ENCODE measurements at regions not wholly inside any gene's neighbourhood (a gene's known extent, or its start where the extent isn't known, plus 50 kb on each side); places are given as distances from the start of the nearest gene placed in this dataset.

GRCh38 chr5:103891151-103891550 is 328.6 kb upstream of the NUDT12 start:
- no peak overlapping the region for H4K8ac ChIP-seq (ENCODE audit: low read depth in 2 of 2, low read length in 2 of 2)
- H2BK120ac ChIP-seq (ENCODE audit: low read depth, low read length) = no peak overlapping the region
- BruUV-seq (replicated peaks) = no TSS peak
- TF ChIP-seq RFX5 (IDR thresholded peaks at IDR 0.05; ENCODE audit: low read depth, low read length) = no peak
- no peak for TF ChIP-seq MAFK (IDR thresholded peaks at IDR 0.05; ENCODE audit: low read depth, low read length)
- no peak for TF ChIP-seq POLR2A (IDR thresholded peaks at IDR 0.05; ENCODE audit: low read depth, low read length)
- no peak for TF ChIP-seq ELK1 (IDR thresholded peaks at IDR 0.05; ENCODE audit: borderline replicate concordance, low read depth, low read length)
- TF ChIP-seq SMC3 (IDR thresholded peaks at IDR 0.05; ENCODE audit: low read depth, low read length) = no peak
- TF ChIP-seq FOS (IDR thresholded peaks at IDR 0.05; ENCODE audit: low read depth, low read length) = no peak
- TF ChIP-seq RCOR1 (IDR thresholded peaks at IDR 0.05; ENCODE audit: insufficient replicate concordance, low read length) = no peak
- no peak for TF ChIP-seq RAD21 (IDR thresholded peaks at IDR 0.05; ENCODE audit: low read length)
- TF ChIP-seq CEBPB (IDR thresholded peaks at IDR 0.05; ENCODE audit: low read depth, low read length) = no peak
- no peaks in the 10 kb centered on the region for H4K20me1 ChIP-seq (ENCODE audit: insufficient read depth, low read length)
- no peak overlapping the region for H3K27ac ChIP-seq (ENCODE audit: insufficient read depth, low read length)
- ChIA-PET CTCF (no interaction called here), POLR2A (ENCODE audit: unreplicated experiment) (no interaction called here)
- no peak overlapping the region for H4K91ac ChIP-seq (ENCODE audit: insufficient read depth, low read depth, low read length)
- no peak overlapping the region for H3K23ac ChIP-seq (ENCODE audit: low read depth, low read length)
- dilution Hi-C loops (cut with HindIII; ENCODE audit: low sequenced_read_pairs, unreplicated experiment) (no loop called here), in situ Hi-C loops (cut with MboI; ENCODE audit: low sequenced_read_pairs) (no loop called here), intact Hi-C loops (cut with micrococcal nuclease) (no loop called here)
- H3K56ac ChIP-seq (ENCODE audit: extremely low read depth, insufficient read depth, low read length) = no peak overlapping the region
- no peak overlapping the region for H3K4ac ChIP-seq (ENCODE audit: low read depth, low read length)
- no peak overlapping the region for H3K4me2 ChIP-seq (ENCODE audit: low read depth, low read length)
- no peak overlapping the region for H3K18ac ChIP-seq (ENCODE audit: low read depth, low read length)
- H3K14ac ChIP-seq (replicated peaks; ENCODE audit: low read depth, low read length) = no peak overlapping the region
- no peak overlapping the region for H3K9ac ChIP-seq (ENCODE audit: low read depth, low read length)
- no peak for ATAC-seq (ENCODE audit: low read depth)
- WGBS, 2 experiments (ENCODE audit: extremely low coverage in 2 of 2, insufficient read length in 1 of 2) = no CpG with 5 or more reads among the region's 2 CpGs
- H2AK5ac ChIP-seq (ENCODE audit: low read depth, low read length) = no peak overlapping the region
- no peak for DNase-seq
- H3K79me1 ChIP-seq (ENCODE audit: low read depth in 1 of 2, low read length in 2 of 2) = no peaks in the 10 kb centered on the region
- H3K9me3 ChIP-seq (ENCODE audit: control insufficient read depth, insufficient read depth, low read length) = no peaks in the 10 kb centered on the region
- no peak overlapping the region for H2AK9ac ChIP-seq (replicated peaks; ENCODE audit: low read depth, low read length, poor library complexity)
- H3K27me3 ChIP-seq (ENCODE audit: control insufficient read depth, insufficient read depth, low read length) = no peaks in the 10 kb centered on the region
- no peak overlapping the region for H4K5ac ChIP-seq (ENCODE audit: low read depth, low read length)
- no peak overlapping the region for H3K4me3 ChIP-seq (ENCODE audit: insufficient read depth, low read depth, low read length)
- no peaks in the 10 kb centered on the region for H3K9me1 ChIP-seq (ENCODE audit: insufficient read depth, low read length)
- no peaks in the 10 kb centered on the region for H3K4me1 ChIP-seq (ENCODE audit: control insufficient read depth, insufficient read depth, low read length)
- H2BK20ac ChIP-seq (ENCODE audit: low read depth, low read length) = no peak overlapping the region
- no peak overlapping the region for H2BK5ac ChIP-seq (ENCODE audit: low read depth, low read length, poor library complexity, severe bottlenecking)
- H3K36me3 ChIP-seq (ENCODE audit: control insufficient read depth, insufficient read depth, low read length) = no peaks in the 10 kb centered on the region
- H2BK15ac ChIP-seq (ENCODE audit: low read depth, low read length) = no peak overlapping the region
- H2AFZ ChIP-seq (replicated peaks; ENCODE audit: low read length, poor library complexity) = no peak overlapping the region

Data from IMR-90 (cell line).